ENCODE measurements at regions not wholly inside any gene's neighbourhood (a gene's known extent, or its start where the extent isn't known, plus 50 kb on each side); places are given as distances from the start of the nearest gene placed in this dataset.

DNA sequence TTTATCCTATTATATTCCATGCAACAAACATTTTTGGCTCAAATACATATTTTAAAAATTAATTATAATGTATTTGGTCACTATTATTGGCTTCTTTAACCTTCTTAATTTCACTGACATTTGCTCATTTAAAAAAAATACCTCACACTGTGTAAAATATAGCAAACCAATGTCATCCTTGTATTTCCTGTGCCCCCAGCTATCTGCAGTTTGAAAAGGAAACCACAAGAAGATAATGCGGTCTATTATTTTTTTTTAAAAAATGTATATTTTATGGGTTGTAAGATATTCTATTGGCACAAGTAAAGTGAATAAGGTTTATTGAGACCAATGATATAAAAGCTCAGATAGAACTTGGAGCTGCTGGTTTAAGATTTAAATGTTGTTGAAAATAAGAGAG lies 904.2 kb downstream of the SI start:
- FAIRE-seq = no peak
- Histone ChIP-seq H2AFZ (ENCODE audit: low read depth, low read length) (no peak overlapping the region), H4K20me1 (replicated peaks; ENCODE audit: control insufficient read depth, extremely low read depth, insufficient read depth, low read length) (no peaks in the 10 kb centered on the region), H3K4me2 (ENCODE audit: insufficient read depth, low read length) (no peak overlapping the region), H3K9me3 (replicated peaks; ENCODE audit: control insufficient read depth, insufficient read depth, low read length) (no peaks in the 10 kb centered on the region), H3K9ac (replicated peaks; ENCODE audit: extremely low read depth, insufficient read depth, low read length) (no peak overlapping the region), H3K4me3 (replicated peaks in 1 of 3; ENCODE audit: insufficient read depth in 1 of 3, low read depth in 1 of 3, low read length in 3 of 3) (no peak overlapping the region), H3K36me3 (ENCODE audit: control insufficient read depth in 2 of 2, extremely low read depth in 1 of 2, insufficient read depth in 2 of 2, low read length in 2 of 2) (no peaks in the 10 kb centered on the region), H3K27me3 (ENCODE audit: control insufficient read depth in 2 of 2, insufficient read depth in 2 of 2, low read length in 2 of 2) (no peaks in the 10 kb centered on the region), H3K79me2 (ENCODE audit: control insufficient read depth, insufficient read depth, low read length) (no peaks in the 10 kb centered on the region), H3K9me1 (replicated peaks; ENCODE audit: control insufficient read depth, extremely low read depth, insufficient read depth, low read length) (no peaks in the 10 kb centered on the region), H3K27ac (ENCODE audit: insufficient read depth, low read depth, low read length) (no peak overlapping the region), H3K4me1 (ENCODE audit: control insufficient read depth, extremely low read depth, insufficient read depth, low read length) (no peaks in the 10 kb centered on the region)
- POLR2A ChIA-PET = no interaction called here
- dilution Hi-C loops (cut with MboI; ENCODE audit: extremely low pct_ligation_motif_present, low sequenced_read_pairs) = no loop called here
- DNase-seq (ENCODE audit: low read depth, low spot score) = no peak
- CTCF ChIA-PET = no interaction called here
- intact Hi-C loops (cut with micrococcal nuclease) = no loop called here
- no TSS peak for BruUV-seq (replicated peaks)
- TF ChIP-seq JUN (IDR thresholded peaks at IDR 0.05; ENCODE audit: borderline replicate concordance, insufficient read depth, insufficient read length, low read depth) (no peak), MYC (IDR thresholded peaks at IDR 0.05; ENCODE audit: low read depth, low read length) (no peak), POLR2A (IDR thresholded peaks at IDR 0.05; ENCODE audit: low read depth, low read length) (no peak), GATA2 (IDR thresholded peaks at IDR 0.05; ENCODE audit: insufficient read depth, insufficient read length, low read depth, low read length) (no peak)
- TF ChIP-seq, protein P1, sequence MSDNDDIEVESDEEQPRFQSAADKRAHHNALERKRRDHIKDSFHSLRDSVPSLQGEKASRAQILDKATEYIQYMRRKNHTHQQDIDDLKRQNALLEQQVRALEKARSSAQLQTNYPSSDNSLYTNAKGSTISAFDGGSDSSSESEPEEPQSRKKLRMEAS (IDR thresholded peaks at IDR 0.05; ENCODE audit: insufficient read depth, insufficient read length) = no peak

DNA sequence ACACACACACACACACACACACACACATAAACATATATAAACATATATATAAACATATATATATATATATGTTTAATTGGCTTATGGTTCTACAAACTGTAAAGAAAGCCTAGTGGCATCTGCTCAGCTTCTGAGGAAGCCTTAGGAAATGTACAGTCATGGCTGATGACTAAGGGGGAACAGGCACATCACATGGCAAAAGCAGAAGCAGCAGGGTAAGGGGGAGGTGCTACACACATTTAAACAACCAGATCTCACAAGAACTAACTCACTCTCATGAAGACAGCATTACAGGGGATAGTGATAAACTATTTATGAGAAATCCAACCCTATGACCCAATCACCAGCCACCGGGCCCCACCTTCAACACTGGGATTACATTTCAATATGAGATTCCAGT lies 922.9 kb downstream of the SI start:
- DNase-seq (ENCODE audit: low read depth, low spot score) (no peak), FAIRE-seq (no peak)
- POLR2A ChIA-PET = no interaction called here
- H2AFZ ChIP-seq (ENCODE audit: low read depth, low read length) = no peak overlapping the region
- H3K4me3 ChIP-seq (replicated peaks in 1 of 3; ENCODE audit: insufficient read depth in 1 of 3, low read depth in 1 of 3, low read length in 3 of 3) = no peak overlapping the region
- dilution Hi-C loops (cut with MboI; ENCODE audit: extremely low pct_ligation_motif_present, low sequenced_read_pairs) = no loop called here
- H4K20me1 ChIP-seq (replicated peaks; ENCODE audit: control insufficient read depth, extremely low read depth, insufficient read depth, low read length) = no peaks in the 10 kb centered on the region
- no peaks in the 10 kb centered on the region for H3K9me3 ChIP-seq (replicated peaks; ENCODE audit: control insufficient read depth, insufficient read depth, low read length)
- H3K9me1 ChIP-seq (replicated peaks; ENCODE audit: control insufficient read depth, extremely low read depth, insufficient read depth, low read length) = no peaks in the 10 kb centered on the region
- H3K79me2 ChIP-seq (ENCODE audit: control insufficient read depth, insufficient read depth, low read length) = no peaks in the 10 kb centered on the region
- BruUV-seq (replicated peaks) = no TSS peak
- H3K4me1 ChIP-seq (ENCODE audit: control insufficient read depth, extremely low read depth, insufficient read depth, low read length) = no peaks in the 10 kb centered on the region
- intact Hi-C loops (cut with micrococcal nuclease) = no loop called here
- CTCF ChIA-PET = no interaction called here
- H3K27ac ChIP-seq (ENCODE audit: insufficient read depth, low read depth, low read length) = no peak overlapping the region
- TF ChIP-seq EZH2 (IDR thresholded peaks at IDR 0.05; ENCODE audit: borderline replicate concordance, low read depth, low read length, severe bottlenecking) = no peak
- no peak for TF ChIP-seq POLR2A (IDR thresholded peaks at IDR 0.05; ENCODE audit: low read depth, low read length)
- TF ChIP-seq, protein P2, sequence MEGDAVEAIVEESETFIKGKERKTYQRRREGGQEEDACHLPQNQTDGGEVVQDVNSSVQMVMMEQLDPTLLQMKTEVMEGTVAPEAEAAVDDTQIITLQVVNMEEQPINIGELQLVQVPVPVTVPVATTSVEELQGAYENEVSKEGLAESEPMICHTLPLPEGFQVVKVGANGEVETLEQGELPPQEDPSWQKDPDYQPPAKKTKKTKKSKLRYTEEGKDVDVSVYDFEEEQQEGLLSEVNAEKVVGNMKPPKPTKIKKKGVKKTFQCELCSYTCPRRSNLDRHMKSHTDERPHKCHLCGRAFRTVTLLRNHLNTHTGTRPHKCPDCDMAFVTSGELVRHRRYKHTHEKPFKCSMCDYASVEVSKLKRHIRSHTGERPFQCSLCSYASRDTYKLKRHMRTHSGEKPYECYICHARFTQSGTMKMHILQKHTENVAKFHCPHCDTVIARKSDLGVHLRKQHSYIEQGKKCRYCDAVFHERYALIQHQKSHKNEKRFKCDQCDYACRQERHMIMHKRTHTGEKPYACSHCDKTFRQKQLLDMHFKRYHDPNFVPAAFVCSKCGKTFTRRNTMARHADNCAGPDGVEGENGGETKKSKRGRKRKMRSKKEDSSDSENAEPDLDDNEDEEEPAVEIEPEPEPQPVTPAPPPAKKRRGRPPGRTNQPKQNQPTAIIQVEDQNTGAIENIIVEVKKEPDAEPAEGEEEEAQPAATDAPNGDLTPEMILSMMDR (IDR thresholded peaks at IDR 0.05; ENCODE audit: extremely low read depth in 1 of 2, insufficient read depth in 1 of 2, low read depth in 1 of 2, low read length in 2 of 2) = no peak
- TF ChIP-seq JUN (IDR thresholded peaks at IDR 0.05; ENCODE audit: borderline replicate concordance, insufficient read depth, insufficient read length, low read depth) = no peak
- TF ChIP-seq, protein P1 (IDR thresholded peaks at IDR 0.05; ENCODE audit: insufficient read depth, insufficient read length) = no peak
- TF ChIP-seq POLR2AphosphoS5 (IDR thresholded peaks at IDR 0.05; ENCODE audit: insufficient read depth, low read depth, low read length) = no peak
- no peak for TF ChIP-seq GATA2 (IDR thresholded peaks at IDR 0.05; ENCODE audit: insufficient read depth, insufficient read length, low read depth, low read length)
- TF ChIP-seq MYC (IDR thresholded peaks at IDR 0.05; ENCODE audit: low read depth, low read length) = no peak
- no peak for TF ChIP-seq FOS (IDR thresholded peaks at IDR 0.05; ENCODE audit: borderline replicate concordance, insufficient read depth, low read length)
- no peaks in the 10 kb centered on the region for H3K36me3 ChIP-seq (ENCODE audit: control insufficient read depth in 2 of 2, extremely low read depth in 1 of 2, insufficient read depth in 2 of 2, low read length in 2 of 2)
- H3K9ac ChIP-seq (replicated peaks; ENCODE audit: extremely low read depth, insufficient read depth, low read length) = no peak overlapping the region
- no peaks in the 10 kb centered on the region for H3K27me3 ChIP-seq (ENCODE audit: control insufficient read depth in 2 of 2, insufficient read depth in 2 of 2, low read length in 2 of 2)
- H3K4me2 ChIP-seq (ENCODE audit: insufficient read depth, low read length) = no peak overlapping the region

Measured in endothelial cell of umbilical vein (primary cell).